ENCODE measurements at regions not wholly inside any gene's neighbourhood (a gene's known extent, or its start where the extent isn't known, plus 50 kb on each side); places are given as distances from the start of the nearest gene placed in this dataset.
"Not testable (repeated sequence)": the region's sequence is repeated elsewhere in the genome, so short reads cannot be mapped to it uniquely, and the experiment has no call there.

DNA sequence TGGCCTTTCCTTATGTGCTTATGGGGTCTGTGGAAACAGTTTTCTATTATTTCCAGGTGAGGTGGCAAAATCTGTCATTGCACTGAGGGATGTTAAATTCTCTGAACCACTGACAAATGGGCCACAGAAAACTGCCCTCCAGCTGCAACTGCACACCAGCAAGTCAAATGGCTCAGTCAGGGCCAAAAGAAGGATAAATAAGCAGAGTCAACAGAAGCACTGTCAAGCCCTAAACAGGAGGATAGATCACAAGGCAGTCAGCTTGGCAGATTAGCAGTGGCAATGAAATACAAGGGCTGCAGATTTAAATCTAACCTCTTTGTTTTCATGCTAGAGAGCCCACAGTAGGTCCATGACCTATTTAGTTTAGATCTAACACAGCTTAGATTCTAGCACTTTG, 435.6 kb downstream of the ETS1 start:
- no peak for DNase-seq

DNA sequence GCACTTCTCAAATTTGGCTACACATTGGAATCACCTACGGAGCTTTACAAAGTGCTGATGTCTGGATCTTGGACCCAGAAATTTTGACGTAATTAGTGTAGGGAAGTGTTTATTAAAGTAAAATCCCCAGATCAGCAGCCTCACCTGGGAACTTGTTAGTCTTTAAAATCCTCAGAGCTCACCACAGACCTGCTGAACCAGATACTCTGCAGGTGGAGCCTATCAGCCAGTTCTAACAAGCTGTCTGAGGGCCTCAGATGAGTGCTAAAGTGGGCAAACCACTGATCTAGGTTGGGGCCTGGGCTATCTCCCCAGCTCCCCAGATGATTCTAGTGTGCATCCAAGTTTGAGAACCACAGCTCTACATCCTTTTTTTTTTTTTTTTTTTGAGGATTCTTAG, 436.0 kb downstream of the ETS1 start:
- DNase-seq: no peak

DNA sequence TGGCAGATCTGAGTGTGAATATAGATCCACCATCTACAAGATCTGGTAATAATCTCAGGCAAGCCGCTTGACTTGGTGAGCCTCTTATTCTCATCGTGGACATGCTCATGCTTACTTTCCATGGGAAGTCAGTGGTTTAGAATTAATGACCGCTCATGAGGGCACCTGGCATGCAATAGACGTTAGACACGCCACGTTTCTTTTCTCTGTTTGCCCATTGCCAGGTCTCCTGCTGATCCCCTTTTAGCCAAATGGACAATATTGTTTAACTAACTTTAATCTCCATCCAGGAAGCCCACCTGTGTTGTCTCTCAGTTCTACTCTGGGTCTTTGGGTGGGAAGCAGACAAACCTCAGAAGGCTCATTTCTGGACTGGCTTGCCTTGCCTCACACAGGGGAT, 439.1 kb downstream of the ETS1 start:
- no peak for DNase-seq

DNA sequence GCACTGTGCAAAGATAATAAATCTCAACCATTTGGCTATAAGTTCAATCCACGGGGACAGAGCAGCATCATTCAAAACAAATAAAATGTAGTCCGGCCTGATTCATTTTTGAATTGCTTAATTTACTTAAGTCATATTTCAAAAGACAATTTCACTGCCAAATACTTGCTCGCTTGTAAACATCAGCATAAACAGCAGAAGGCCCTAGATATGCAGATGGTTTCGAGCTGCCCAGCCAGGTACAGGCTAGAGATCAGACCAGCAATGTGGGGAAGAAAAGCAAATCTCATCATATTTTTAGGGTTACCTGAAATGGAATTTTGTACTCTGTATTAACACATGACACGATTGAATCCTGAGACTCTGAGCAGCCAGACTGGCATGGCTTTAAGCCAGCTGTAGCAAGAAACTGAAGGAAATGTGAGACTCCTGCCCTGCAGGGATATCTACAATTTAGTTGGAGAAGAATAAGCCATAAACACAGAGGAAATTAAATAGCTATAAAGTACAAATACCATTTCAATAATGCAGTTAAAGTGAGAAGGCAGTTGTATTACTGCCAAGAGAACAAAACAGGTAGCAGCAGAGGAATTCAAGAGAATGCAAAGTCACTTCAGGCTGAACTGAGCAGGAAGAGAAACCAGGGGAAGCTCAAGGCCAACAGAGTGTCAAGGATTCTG, 440.3 kb downstream of the ETS1 start:
- DNase-seq: no peak

DNA sequence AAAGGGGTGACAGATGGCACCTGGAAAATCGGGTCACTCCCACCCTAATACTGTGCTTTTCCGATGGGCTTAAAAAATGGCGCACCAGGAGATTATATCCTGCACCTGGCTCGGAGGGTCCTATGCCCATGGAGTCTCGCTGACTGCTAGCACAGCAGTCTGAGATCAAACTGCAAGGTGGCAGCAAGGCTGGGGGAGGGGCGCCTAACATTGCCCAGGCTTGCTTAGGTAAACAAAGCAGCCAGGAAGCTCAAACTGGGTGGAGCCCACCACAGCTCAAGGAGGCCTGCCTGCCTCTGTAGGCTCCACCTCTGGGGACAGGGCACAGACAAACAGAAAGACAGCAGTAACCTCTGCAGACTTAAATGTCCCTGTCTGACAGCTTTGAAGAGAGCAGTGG, 447.1 kb downstream of the ETS1 start:
- DNase-seq: not testable (repeated sequence)

DNA sequence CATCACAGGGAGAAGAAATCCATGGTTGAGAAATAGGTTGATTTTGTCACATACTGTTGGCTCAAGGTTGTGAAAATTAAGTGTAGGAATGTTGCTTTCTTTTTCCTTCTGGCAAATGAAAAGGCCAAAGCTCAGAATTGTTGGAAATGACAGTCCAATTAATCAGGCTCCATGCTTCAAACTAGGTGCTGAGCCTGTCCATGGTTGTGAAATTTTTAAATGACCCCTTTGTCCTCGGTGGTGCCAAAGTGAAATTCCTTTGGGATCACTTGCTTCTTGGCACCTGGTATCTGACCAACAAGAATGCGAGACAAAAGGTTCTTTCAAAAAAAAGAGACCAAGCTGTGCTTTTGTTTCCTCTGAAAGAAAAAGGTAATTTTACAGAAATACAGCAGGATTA, 451.9 kb downstream of the ETS1 start:
- DNase-seq: no peak

DNA sequence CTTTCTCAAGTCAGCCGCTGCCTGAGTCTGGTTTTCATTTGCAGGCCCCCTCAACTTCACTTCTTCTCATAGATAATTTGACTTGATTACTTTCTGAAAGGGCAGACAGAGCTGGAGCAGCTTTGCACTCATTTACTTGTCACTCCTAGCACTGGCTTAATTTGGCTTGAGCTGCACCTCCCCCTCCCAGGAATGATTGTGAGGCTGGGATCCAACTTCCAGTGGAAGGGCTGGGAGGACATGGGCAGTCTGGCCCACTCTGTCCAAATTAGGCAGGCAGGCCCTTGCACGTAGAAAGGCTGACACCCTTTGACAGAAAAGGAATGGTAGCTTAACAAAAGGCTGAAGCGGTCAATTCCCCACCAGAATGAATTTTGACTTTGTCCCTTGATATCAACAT, 453.9 kb downstream of the ETS1 start:
- no peak for DNase-seq

DNA sequence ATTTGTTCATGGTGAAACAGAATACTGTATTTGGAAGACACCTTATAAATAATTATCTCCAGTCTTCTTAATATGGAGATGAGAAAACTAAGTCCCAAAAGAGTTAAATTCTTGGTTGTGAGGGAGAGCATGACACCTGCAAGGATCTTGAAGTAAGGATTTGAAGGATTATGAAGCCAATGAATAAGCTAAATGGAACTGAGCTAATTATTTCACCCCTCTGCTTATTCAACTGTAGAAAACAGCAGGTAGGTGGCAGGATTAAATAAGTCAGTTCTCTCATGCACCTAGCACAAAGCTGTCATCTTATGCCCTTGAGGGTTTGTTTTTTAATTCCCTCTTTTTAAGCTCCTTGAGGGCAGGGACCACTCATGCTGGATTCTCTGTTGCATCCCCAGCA, 457.3 kb downstream of the ETS1 start:
- DNase-seq: no peak

DNA sequence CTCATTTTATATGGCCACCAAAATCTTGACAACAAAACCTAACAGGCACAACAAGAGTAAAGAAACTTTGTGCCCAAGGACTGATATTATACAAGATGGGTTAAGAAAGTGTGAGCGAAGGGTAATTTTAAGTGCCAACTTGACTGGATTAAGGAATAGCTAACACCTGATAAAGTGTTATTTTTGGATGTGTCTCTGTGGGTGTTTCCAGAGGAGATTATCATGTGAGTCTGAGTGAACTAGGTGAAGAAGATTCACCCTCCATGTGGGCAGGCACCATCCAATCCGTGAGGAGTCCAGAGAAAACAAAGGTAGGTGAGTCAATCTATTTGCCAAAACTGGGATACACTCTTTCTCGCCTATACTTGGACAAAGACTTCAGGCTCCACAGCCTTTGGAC, 461.6 kb downstream of the ETS1 start:
- no peak for DNase-seq

DNA sequence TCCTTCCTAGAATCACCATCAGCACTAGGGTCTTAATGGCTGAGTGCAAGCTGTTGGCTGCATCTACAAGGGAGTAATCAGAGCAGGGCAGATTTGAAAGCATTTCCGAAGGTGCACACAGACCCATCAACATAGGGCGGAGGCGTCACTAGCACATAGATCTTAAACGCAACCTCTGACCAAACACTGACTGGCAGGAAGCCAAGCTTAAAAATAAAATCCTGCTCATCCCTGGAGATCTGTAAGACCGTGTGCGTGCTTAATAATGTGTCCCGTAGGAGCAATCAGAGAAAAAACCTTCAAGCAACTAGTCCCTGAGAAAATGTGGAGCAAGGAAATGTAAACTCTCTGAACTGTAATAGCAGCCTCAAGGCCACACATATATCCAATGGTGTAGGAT, 470.5 kb downstream of the ETS1 start:
- DNase-seq: no peak

DNA sequence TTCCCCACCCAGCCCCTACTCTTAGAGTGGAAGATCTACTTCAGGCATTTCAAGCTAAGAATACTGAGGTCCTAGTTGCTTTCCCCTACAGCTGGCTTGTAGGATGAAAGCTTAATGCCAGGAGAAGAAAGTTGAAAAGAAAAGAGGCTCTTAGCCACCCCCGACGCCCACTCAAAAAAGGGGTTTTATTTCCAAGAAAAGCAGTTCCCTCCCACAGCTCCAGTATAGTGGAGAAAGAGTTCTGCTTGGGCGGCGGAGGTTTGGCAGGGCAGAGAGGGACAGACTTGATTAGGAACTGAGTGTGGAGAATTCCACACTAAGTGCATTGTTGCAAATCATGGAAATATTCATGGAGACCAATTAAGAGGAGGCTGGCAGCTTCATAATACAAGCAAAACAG, 470.9 kb downstream of the ETS1 start:
- DNase-seq: no peak

DNA sequence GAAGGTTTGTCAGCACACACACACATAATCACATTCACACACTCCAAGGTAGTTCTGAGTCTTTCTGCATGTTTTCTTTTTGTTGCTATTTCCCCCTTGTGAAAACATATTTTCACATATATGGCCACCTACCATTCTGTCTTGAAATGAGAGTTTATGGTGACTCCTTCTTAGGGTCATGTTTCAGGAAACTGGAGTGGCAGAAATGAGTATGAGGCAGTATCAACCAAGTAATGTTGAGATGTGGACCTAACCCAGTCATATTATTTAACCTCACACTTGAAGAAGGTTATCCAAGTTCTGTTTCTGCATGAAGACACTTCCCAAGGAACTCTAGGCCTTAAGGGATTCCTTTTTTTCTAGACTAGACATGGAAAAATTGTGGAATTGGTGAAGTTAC, 481.4 kb downstream of the ETS1 start:
- no peak for DNase-seq

DNA sequence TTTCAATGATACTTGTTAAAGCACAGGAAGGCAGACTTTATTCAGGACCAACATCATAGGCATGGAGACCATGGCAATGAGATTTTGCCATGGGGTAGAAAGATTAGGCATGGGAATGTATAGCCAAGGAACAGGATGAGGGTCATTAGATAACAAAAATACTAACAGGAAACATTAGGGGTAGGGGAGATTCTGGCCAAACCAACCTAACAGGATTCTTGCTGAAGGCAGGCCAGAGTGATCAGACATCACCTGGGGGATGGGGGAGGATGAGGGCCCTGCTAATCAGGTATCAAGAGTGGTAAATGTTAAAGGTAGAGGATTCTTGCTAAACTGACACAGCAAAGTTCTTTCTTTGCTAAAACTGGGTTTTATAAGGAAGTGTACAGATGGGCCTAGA, 481.8 kb downstream of the ETS1 start:
- DNase-seq: no peak

DNA sequence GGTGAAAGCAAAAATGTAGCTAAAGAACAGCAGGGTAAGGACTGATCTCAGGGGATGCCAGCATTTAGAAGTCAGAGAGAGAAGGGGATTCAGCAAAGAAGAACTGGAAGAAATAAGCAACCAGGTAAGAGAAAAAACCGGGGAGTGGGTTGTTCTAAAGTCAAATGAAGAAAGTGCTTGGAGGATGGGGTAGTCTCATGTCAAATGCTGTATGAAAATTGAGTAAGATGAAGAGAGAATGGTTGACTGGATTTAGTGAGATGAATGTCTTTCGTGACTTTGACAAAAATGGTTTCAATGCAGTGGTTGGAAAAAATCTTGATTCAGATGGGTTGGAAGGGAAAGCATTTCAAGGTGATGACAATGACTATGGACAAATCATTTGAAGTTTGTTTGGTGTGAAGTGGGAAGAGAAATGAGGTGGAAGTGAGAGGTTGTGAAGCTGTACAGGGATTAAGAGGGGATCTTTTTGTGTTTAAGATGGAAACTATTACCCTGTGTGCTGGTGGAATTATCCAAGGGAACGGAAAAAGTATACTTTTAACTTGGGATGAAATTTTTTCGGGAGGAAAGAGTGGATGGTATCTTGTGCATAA, 484.0 kb downstream of the ETS1 start:
- no peak for DNase-seq

DNA sequence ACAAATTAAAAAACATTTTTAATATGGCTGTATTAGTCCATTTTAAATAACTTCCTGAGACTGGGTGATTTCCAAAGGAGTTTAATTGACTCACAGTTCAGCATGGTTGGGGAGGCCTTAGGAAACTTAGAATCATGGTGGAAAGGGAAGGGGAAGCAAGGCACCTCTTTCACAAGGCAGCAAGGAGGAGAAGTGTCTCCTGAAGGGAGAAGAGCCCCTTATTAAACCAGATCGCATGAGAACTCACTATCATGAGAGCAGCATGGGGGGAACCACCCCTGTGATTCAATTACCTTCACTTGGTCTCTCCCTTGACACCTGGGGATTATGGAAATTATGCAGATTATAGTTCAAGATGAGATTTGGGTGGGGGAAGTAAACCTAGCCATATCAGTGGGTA, 488.6 kb downstream of the ETS1 start:
- DNase-seq: no peak

DNA sequence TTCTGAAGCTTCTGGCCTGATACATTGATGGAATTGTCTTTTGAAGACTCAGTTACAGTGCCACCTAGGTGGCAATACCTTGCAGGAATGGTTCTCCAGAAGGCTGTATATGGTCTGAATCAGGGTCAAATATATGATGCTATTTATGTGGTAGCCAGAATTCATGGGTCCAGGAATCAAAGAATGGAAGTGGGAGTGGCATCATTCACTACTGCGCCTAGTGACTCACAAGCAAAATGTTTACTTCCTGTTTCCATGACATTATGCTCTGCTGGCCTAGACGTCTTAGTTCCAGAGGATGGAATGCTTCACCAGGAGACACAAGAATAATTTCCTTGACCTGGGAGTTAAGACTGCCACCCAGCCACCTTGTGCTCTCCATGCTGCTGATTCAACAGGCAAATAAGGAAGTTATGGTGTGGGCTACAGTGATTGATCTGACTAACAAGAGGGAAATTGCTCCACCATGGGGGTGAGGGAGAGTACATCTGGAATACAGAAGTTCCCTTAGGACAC, 491.8 kb downstream of the ETS1 start:
- DNase-seq: no peak

DNA sequence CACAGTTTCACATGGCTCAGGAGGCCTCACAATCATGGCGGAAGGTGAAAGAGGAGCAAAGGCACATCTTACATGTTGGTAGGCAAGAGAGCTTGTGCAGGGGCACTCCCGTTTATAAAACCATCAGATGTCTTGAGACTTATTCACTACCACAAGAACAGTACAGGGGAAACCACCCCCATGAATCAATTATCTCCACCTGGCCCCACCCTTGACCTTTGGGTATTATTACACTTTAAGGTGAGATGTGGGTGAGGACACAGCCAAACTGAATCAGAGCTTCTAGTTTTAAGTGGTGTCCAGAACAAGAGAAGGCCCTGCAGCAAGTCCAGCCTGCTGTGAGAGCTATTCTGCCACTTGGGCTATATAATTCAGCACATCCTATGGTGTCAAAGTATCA, 493.7 kb downstream of the ETS1 start:
- DNase-seq: no peak

DNA sequence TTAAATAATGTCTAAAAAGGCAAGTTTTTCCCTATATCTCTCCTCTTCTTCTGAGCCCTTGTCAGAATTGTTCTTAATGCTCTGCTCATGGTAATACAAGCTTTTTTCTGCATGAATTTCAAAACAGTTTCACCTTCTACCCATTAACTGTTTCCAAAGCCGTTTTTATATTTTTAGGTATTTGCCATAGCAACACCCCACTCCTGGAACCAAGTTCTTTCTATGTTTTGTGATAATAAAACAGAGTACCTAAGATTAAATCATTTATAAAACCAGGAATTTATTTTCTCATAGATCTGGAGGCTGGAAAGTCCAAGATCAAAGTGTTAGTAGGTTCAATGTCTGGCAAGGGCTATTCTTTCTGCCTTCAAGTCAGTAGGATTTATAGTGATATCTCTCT, 497.4 kb downstream of the ETS1 start:
- DNase-seq: no peak

DNA sequence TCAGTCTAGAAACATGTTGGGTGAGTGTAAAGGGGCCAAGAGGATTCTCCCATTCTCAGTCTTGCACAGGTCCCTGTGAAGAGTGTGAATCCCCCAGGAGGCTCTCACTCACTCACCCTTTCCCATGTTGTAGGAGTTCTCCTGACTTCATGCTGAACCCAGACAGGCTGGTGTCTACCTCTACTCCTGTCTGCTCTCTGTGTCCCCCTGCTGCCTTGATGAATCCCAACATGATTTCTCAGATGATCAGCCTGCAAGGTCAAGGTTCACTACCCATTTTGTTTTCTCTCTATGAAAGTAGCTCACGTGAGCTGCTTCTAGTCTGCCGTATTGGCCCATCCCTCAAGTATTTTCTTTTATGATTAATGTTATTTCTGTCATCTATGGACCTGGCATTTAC, 500.6 kb downstream of the ETS1 start:
- no peak for DNase-seq

DNA sequence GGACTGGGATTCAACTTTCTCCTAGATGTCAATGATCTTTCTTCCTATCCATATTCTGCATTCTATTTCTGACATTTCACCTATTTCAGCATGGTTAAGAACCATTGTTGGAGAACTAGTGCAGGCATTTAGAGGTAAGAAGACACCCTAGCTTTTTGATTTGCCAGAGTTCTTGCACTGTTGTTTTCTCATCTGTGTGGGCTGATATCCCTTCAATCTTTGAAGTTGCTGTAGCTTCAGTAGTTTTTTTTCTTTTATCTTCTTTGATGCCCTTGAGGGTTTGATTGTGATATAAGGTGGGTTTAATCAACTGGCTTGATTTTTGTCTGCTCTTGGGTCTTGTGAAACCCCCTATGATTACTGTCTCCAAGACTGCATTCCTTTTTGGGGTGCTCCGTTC, 502.1 kb downstream of the ETS1 start:
- DNase-seq: no peak

DNA sequence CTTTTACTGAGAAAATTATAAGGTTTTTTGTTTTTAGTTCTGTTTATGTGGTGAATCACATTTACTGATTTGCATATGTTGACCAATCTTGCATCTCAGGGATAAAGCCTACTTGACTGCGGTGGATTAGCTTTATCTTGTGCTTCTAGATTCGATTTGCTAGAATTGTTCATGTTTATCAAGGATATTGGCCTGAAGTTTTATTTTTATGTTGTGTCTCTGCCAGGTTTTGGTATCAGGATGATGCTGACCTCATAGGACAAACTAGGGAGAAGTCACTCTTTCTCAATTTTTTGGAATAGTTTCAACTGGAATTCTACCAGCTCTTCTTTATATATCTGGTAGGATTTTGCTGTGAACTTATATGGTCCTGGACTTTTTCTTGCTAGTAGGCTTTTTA, 504.8 kb downstream of the ETS1 start:
- DNase-seq: no peak

DNA sequence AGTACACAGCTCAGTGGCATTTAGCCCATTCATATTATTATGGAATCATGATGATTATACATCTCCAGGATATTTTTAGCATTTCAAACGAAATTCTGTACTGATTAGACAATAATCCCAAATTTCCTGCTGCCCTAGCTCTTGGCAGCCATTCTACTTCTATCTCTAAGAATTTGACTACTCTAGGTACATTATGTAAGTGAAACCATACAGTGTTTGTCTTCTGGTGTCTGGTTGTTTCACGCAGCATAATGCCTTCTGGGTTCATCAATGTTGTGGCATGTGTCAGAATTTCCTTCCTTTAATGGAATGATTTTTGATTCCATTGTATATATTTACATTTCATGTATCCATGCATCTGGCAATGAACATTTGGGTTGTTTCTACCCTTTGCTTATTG, 517.7 kb downstream of the ETS1 start:
- DNase-seq: no peak

DNA sequence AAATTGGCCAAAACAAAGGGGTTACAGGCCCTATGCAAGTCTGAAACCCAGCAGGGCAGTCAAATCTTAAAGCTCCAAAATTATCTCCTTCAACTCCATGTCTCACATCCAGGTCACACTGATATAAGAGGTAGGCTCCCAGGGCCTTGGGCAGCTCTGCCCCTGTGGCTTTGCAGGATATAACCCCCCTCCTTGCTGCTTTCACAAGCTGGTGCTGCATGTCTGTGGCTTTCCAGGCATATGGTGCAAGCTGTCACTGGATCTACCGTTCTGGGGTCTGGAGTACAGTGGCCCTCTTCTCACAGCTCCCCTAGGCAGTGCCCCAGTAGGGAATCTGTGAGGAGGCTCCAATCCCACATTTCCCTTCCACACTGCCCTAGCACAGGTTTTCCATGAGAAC, 519.6 kb downstream of the ETS1 start:
- no peak for DNase-seq

DNA sequence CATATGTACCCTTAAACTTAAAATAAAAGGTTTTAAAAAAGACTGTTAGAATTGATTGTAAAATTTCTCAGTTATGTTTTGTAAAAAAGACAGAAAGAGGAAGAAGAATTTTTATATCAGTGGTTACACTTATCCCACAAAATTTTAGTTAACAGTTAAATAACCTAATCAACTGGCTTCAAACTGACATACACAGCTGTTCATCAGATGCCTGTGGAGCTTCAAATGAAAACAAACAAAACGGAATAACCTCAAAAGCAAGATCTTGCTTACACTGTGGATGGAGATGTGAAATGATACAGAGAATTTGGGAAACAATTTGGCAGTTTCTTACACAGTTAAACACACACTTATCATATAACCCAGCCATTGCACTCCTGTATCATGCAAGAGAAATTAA, 521.0 kb downstream of the ETS1 start:
- no peak for DNase-seq

DNA sequence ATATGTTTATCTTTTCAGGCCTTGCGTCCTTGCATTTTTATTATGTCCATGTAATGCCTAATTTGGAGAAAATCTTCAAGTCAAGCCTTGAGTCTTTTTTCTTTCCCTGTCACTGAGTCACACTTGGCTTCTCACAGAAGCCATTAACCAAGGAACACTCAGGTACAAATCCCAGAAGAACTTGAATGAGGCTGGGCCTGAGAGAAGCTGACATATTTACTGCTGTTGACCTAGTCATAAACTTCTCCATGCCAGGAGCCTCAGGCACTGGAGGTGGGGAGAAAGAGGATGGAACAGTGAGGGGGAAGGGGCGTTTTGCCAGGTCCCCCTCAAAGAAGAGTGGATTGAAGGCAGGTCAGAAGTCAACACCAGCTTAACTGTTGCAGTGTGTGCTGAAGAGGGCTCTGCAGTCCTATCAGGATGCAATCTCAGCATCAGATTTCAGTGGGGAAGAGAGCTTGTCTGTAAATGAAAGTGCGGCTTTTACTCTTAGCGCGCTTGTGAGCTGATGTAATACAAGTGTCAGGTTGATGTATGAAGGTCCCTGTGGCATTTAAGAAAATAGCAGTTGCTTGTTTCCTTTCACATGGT, 526.0 kb downstream of the ETS1 start:
- DNase-seq: no peak

Data from activated CD4-positive, CD25-positive, alpha-beta regulatory T cell treated with anti-CD3 and anti-CD28 coated beads, Interleukin-2, amount 50 U/mL, for 72 hours (primary cell).